IMR-90 (cell line): ENCODE measurements at regions not wholly inside any gene's neighbourhood (a gene's known extent, or its start where the extent isn't known, plus 50 kb on each side); places are given as distances from the start of the nearest gene placed in this dataset.

ENCODE experiments used
- ATAC-seq: fragments of 200-7000 bp; cut with Tn5 transposase; 2 replicates; pipeline ENCODE4 v1.9.1; 2020; ENCODE audit warnings: low read depth, mild to moderate bottlenecking, moderate library complexity
- BruUV-seq: library from RNA; stranded (reverse); fragments of 400-500 nt; replicated peaks from 2 replicates; lab custom pipeline; 2021; lab: Mats Ljungman, UMichigan
- CTCF ChIA-PET: fragments of 300-600 bp; formaldehyde crosslinking; extraction: SDS; loops from one replicate; lab custom pipeline; 2021; ENCODE audit warnings: antibody characterized with exemption; lab: Yijun Ruan, JAX
- POLR2A ChIA-PET: fragments of 300-600 bp; sonication (Branson Sonifier 250); formaldehyde crosslinking; loops from one replicate; lab custom pipeline; 2022; ENCODE audit warnings: antibody characterized with exemption; ENCODE audit not compliant: unreplicated experiment; lab: Charles Lee
- DNase-seq: peaks from one replicate; pipeline ENCODE4 v3.0.0; 2013
- H2AFZ ChIP-seq: replicated peaks from 2 replicates; pipeline ENCODE3; 2013; ENCODE audit warnings: low read length, mild to moderate bottlenecking; ENCODE audit not compliant: poor library complexity
- H2AK5ac ChIP-seq: 2 replicates; pipeline ENCODE4 v1.6.1; 2013; ENCODE audit warnings: low read depth, low read length, inconsistent platforms
- H2AK9ac ChIP-seq: replicated peaks from 2 replicates; pipeline ENCODE3; 2013; ENCODE audit warnings: mild to moderate bottlenecking, low read depth, low read length, moderate library complexity; ENCODE audit not compliant: poor library complexity
- H2BK120ac ChIP-seq: 2 replicates; pipeline ENCODE4 v1.6.1; 2013; ENCODE audit warnings: low read depth, low read length, inconsistent platforms
- H2BK15ac ChIP-seq: 3 replicates; pipeline ENCODE4 v1.6.1; 2013; ENCODE audit warnings: low read depth, low read length, inconsistent platforms
- H2BK20ac ChIP-seq: 2 replicates; pipeline ENCODE4 v1.6.1; 2013; ENCODE audit warnings: low read depth, mild to moderate bottlenecking, inconsistent platforms, low read length, moderate library complexity
- H2BK5ac ChIP-seq: 2 replicates; pipeline ENCODE4 v1.6.1; 2013; ENCODE audit warnings: mild to moderate bottlenecking, low read depth, low read length, inconsistent platforms; ENCODE audit not compliant: poor library complexity, severe bottlenecking
- H3K14ac ChIP-seq: replicated peaks from 2 replicates; pipeline ENCODE4 v1.6.1; 2013; ENCODE audit warnings: low read depth, low read length, inconsistent platforms
- H3K18ac ChIP-seq: 2 replicates; pipeline ENCODE4 v1.6.1; 2013; ENCODE audit warnings: low read depth, low read length, control low read depth
- H3K23ac ChIP-seq: 2 replicates; pipeline ENCODE4 v1.6.1; 2013; ENCODE audit warnings: low read depth, low read length, inconsistent platforms
- H3K27ac ChIP-seq: 2 replicates; pipeline ENCODE4 v1.5.1; 2013; ENCODE audit warnings: mild to moderate bottlenecking, control low read depth, low read length; ENCODE audit not compliant: insufficient read depth
- H3K27me3 ChIP-seq: 2 replicates; pipeline ENCODE4 v1.6.1; 2013; ENCODE audit warnings: low read length; ENCODE audit not compliant: control insufficient read depth, insufficient read depth
- H3K36me3 ChIP-seq: 2 replicates; pipeline ENCODE4 v1.6.1; 2013; ENCODE audit warnings: low read length, mixed read lengths; ENCODE audit not compliant: control insufficient read depth, insufficient read depth
- H3K4ac ChIP-seq: 2 replicates; pipeline ENCODE4 v1.6.1; 2013; ENCODE audit warnings: low read depth, low read length, inconsistent platforms
- H3K4me1 ChIP-seq: 2 replicates; pipeline ENCODE4 v1.6.1; 2013; ENCODE audit warnings: low read length, mixed read lengths; ENCODE audit not compliant: control insufficient read depth, insufficient read depth
- H3K4me2 ChIP-seq: 2 replicates; pipeline ENCODE4 v1.6.1; 2013; ENCODE audit warnings: low read depth, mild to moderate bottlenecking, control low read depth, low read length, moderate library complexity
- H3K4me3 ChIP-seq: 2 replicates; pipeline ENCODE4 v1.5.1; 2013; ENCODE audit warnings: low read depth, mild to moderate bottlenecking, control low read depth, low read length, moderate library complexity; ENCODE audit not compliant: insufficient read depth
- H3K56ac ChIP-seq: 2 replicates; pipeline ENCODE4 v1.6.1; 2013; ENCODE audit warnings: low read length, inconsistent platforms; ENCODE audit not compliant: insufficient read depth; ENCODE audit errors: extremely low read depth
- H3K79me1 ChIP-seq, 2 experiments: 2 replicates each; pipeline ENCODE4 v1.6.1; 2013; ENCODE audit warnings: low read length in 2 of 2, inconsistent platforms in 1 of 2, low read depth in 1 of 2
- H3K9ac ChIP-seq: 2 replicates; pipeline ENCODE4 v1.6.1; 2013; ENCODE audit warnings: low read depth, low read length, control low read depth
- H3K9me1 ChIP-seq: 2 replicates; pipeline ENCODE4 v1.6.1; 2013; ENCODE audit warnings: low read length, inconsistent platforms; ENCODE audit not compliant: insufficient read depth
- H3K9me3 ChIP-seq: 2 replicates; pipeline ENCODE4 v1.6.1; 2013; ENCODE audit warnings: low read length; ENCODE audit not compliant: control insufficient read depth, insufficient read depth
- H4K20me1 ChIP-seq: 2 replicates; pipeline ENCODE4 v1.6.1; 2013; ENCODE audit warnings: low read length, inconsistent platforms; ENCODE audit not compliant: insufficient read depth
- H4K5ac ChIP-seq: 2 replicates; pipeline ENCODE4 v1.6.1; 2013; ENCODE audit warnings: mild to moderate bottlenecking, low read depth, low read length, control low read depth
- H4K8ac ChIP-seq, 2 experiments: 2 replicates each; pipeline ENCODE4 v1.6.1; 2013; ENCODE audit warnings: low read depth in 2 of 2, low read length in 2 of 2, control low read depth in 1 of 2, inconsistent platforms in 1 of 2
- H4K91ac ChIP-seq: 2 replicates; pipeline ENCODE4 v1.6.1; 2013; ENCODE audit warnings: low read depth, low read length, inconsistent platforms; ENCODE audit not compliant: insufficient read depth
- BHLHE40 ChIP-seq: fragments of 150-350 bp; IDR thresholded peaks from 2 replicates; pipeline ENCODE4 v1.6.1; 2016; ENCODE audit warnings: mild to moderate bottlenecking, low read depth, low read length
- CEBPB ChIP-seq: IDR thresholded peaks from 2 replicates; pipeline ENCODE4 v1.6.1; 2012; ENCODE audit warnings: low read depth, low read length, improper control_type of control experiment
- CHD1 ChIP-seq: IDR thresholded peaks from 2 replicates; pipeline ENCODE4 v1.6.1; 2012; ENCODE audit warnings: low read depth, low read length, improper control_type of control experiment
- FOS ChIP-seq: fragments of 150-350 bp; IDR thresholded peaks from 2 replicates; pipeline ENCODE4 v1.6.1; 2016; ENCODE audit warnings: low read depth, low read length
- MAFK ChIP-seq: IDR thresholded peaks from 2 replicates; pipeline ENCODE4 v1.6.1; 2012; ENCODE audit warnings: low read depth, low read length, improper control_type of control experiment
- MAZ ChIP-seq: IDR thresholded peaks from 2 replicates; pipeline ENCODE4 v1.6.1; 2012; ENCODE audit warnings: low read depth, mild to moderate bottlenecking, low read length, improper control_type of control experiment, moderate library complexity, borderline replicate concordance
- NFE2L2 ChIP-seq: fragments of 150-350 bp; IDR thresholded peaks from 2 replicates; pipeline ENCODE4 v1.6.1; 2016; ENCODE audit warnings: low read depth, mild to moderate bottlenecking, low read length
- POLR2A ChIP-seq: IDR thresholded peaks from 2 replicates; pipeline ENCODE4 v1.6.1; 2012; ENCODE audit warnings: mild to moderate bottlenecking, low read depth, low read length
- RAD21 ChIP-seq: IDR thresholded peaks from 2 replicates; pipeline ENCODE4 v1.6.1; 2012; ENCODE audit warnings: low read length, improper control_type of control experiment
- RCOR1 ChIP-seq: IDR thresholded peaks from 2 replicates; pipeline ENCODE4 v1.6.1; 2012; ENCODE audit warnings: mild to moderate bottlenecking, low read length, improper control_type of control experiment; ENCODE audit not compliant: insufficient replicate concordance
- RFX5 ChIP-seq: IDR thresholded peaks from 2 replicates; pipeline ENCODE4 v1.8.0; 2012; ENCODE audit warnings: low read depth, mild to moderate bottlenecking, low read length, moderate library complexity
- WGBS, 2 experiments: methylation state at CpG; one replicate each; pipeline versions ENCODE4 v1.1.5 to v1.1.7; 2013; ENCODE audit warnings: missing lambda C conversion rate in 2 of 2; ENCODE audit not compliant: insufficient read length in 1 of 2; ENCODE audit errors: extremely low coverage in 2 of 2; 5-methylcytosine and 5-hydroxymethylcytosine counted together
- dilution Hi-C: fragments of 300-500 bp; cut with HindIII; formaldehyde crosslinking; loops from one replicate; pipeline ENCODE4 v1.14.3; 2018; ENCODE audit warnings: low sequenced_read_pairs; ENCODE audit not compliant: unreplicated experiment
- in situ Hi-C: fragments of 300-500 bp; cut with MboI; formaldehyde crosslinking; loops from 3 replicates; pipeline ENCODE4 v1.14.3; 2019; ENCODE audit warnings: low sequenced_read_pairs, inconsistent platforms, mixed read lengths
- intact Hi-C: fragments of 100-400 bp; cut with micrococcal nuclease; formaldehyde crosslinking; loops from 2 replicates; pipeline ENCODE4 v1.10.0; 2022
- TF ChIP-seq, protein P1 (sequence below): fragments of 150-350 bp; IDR thresholded peaks from 2 replicates; pipeline ENCODE4 v1.6.1; 2017; ENCODE audit warnings: mild to moderate bottlenecking, antibody characterized with exemption, low read length, low read depth

DNA sequence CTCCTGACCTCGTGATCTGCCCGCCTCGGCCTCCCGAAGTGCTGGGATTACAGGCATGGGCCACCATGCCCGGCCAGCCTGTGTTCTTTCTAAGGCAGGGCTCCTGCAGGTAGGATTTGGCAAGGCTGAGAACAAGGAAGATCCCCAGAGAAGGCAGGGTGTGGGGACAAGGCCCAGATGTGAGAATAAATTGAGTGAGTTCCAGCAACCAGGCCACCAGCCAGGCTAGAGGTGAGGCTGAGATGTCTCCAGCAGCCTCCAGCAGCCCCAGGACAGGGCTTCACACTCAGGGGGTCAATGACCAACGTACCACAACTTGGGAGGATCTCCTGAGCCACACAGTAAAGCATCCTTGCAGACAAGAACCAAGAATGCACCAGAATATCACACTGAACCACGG, 75.1 kb downstream of the BUD13 start:
- H3K27ac ChIP-seq = no peak overlapping the region
- no peak overlapping the region for H2AK5ac ChIP-seq
- no peak overlapping the region for H2AFZ ChIP-seq
- H2BK5ac ChIP-seq = no peak overlapping the region
- TF ChIP-seq MAZ = no peak
- no peak for TF ChIP-seq FOS
- no peak for TF ChIP-seq RAD21
- no peak for TF ChIP-seq POLR2A
- no peak for TF ChIP-seq CEBPB
- no peak for TF ChIP-seq NFE2L2
- TF ChIP-seq, protein P1, sequence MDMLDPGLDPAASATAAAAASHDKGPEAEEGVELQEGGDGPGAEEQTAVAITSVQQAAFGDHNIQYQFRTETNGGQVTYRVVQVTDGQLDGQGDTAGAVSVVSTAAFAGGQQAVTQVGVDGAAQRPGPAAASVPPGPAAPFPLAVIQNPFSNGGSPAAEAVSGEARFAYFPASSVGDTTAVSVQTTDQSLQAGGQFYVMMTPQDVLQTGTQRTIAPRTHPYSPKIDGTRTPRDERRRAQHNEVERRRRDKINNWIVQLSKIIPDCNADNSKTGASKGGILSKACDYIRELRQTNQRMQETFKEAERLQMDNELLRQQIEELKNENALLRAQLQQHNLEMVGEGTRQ = no peak
- TF ChIP-seq MAFK = no peak
- TF ChIP-seq BHLHE40 = no peak
- no peak for TF ChIP-seq RCOR1
- TF ChIP-seq CHD1 = no peak
- TF ChIP-seq RFX5 = no peak
- H3K56ac ChIP-seq = no peak overlapping the region
- DNase-seq (no peak), ATAC-seq (no peak)
- in situ Hi-C loops = loop anchor here (25.0 kb wide), 1 partner anchor 1360 kb away; no protein-coding TSS in a partner anchor
- POLR2A ChIA-PET = no interaction called here
- no CpG with 5 or more reads among the region's 7 CpGs for WGBS, 2 experiments
- no peak overlapping the region for H3K18ac ChIP-seq
- no TSS peak for BruUV-seq
- intact Hi-C loops = no loop called here
- dilution Hi-C loops = no loop called here
- no peak overlapping the region for H3K4ac ChIP-seq
- CTCF ChIA-PET = no interaction called here
- no peak overlapping the region for H4K5ac ChIP-seq
- no peaks in the 10 kb centered on the region for H3K36me3 ChIP-seq
- H4K20me1 ChIP-seq = no peaks in the 10 kb centered on the region; the same call in 1 of the 2 replicates
- H3K4me3 ChIP-seq = no peak overlapping the region
- H3K9me1 ChIP-seq = no peaks in the 10 kb centered on the region
- no peaks in the 10 kb centered on the region for H3K9me3 ChIP-seq
- H3K9ac ChIP-seq = no peak overlapping the region
- H3K14ac ChIP-seq = no peak overlapping the region
- no peak overlapping the region for H2BK15ac ChIP-seq
- H3K4me2 ChIP-seq = no peak overlapping the region
- H3K23ac ChIP-seq = no peak overlapping the region
- no peaks in the 10 kb centered on the region for H3K79me1 ChIP-seq
- no peak overlapping the region for H4K91ac ChIP-seq
- no peak overlapping the region for H2BK20ac ChIP-seq
- H3K4me1 ChIP-seq = no peaks in the 10 kb centered on the region
- H4K8ac ChIP-seq = no peak overlapping the region
- no peak overlapping the region for H2AK9ac ChIP-seq
- no peak overlapping the region for H2BK120ac ChIP-seq
- H3K27me3 ChIP-seq = peaks cover 14% of the 10 kb centered on the region; the same call in 1 of the 2 replicates
